ENCODE measurements at regions not wholly inside any gene's neighbourhood (a gene's known extent, or its start where the extent isn't known, plus 50 kb on each side); places are given as distances from the start of the nearest gene placed in this dataset.

DNA sequence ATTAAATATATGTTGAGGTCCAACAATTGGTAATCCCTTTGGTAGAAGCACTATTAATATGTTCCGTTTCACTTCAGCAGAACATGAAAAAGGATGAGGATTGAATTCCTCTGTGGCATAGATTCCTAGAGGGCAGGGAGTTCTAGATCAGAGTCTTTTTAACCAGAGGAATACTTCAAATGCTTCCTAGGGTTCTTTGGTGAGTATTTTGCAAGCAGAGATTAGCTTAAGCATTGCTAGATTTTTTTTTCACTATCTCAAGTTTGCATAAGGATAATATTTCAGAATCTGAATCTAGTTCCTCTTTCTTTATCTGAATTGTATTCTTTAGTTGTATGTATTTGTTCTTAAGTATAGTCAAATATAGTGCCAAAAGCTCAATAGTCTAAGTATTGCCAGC is 116.6 kb upstream of the ADAMTSL1 start:
- no peak overlapping the region for H3K4me3 ChIP-seq (ENCODE audit: low read depth, low read length)
- TF ChIP-seq, protein P1, sequence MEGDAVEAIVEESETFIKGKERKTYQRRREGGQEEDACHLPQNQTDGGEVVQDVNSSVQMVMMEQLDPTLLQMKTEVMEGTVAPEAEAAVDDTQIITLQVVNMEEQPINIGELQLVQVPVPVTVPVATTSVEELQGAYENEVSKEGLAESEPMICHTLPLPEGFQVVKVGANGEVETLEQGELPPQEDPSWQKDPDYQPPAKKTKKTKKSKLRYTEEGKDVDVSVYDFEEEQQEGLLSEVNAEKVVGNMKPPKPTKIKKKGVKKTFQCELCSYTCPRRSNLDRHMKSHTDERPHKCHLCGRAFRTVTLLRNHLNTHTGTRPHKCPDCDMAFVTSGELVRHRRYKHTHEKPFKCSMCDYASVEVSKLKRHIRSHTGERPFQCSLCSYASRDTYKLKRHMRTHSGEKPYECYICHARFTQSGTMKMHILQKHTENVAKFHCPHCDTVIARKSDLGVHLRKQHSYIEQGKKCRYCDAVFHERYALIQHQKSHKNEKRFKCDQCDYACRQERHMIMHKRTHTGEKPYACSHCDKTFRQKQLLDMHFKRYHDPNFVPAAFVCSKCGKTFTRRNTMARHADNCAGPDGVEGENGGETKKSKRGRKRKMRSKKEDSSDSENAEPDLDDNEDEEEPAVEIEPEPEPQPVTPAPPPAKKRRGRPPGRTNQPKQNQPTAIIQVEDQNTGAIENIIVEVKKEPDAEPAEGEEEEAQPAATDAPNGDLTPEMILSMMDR (conservative IDR thresholded peaks at IDR 0.05; ENCODE audit: low read depth, low read length), result no peak
- no peak for DNase-seq (ENCODE audit: low read depth)

DNA sequence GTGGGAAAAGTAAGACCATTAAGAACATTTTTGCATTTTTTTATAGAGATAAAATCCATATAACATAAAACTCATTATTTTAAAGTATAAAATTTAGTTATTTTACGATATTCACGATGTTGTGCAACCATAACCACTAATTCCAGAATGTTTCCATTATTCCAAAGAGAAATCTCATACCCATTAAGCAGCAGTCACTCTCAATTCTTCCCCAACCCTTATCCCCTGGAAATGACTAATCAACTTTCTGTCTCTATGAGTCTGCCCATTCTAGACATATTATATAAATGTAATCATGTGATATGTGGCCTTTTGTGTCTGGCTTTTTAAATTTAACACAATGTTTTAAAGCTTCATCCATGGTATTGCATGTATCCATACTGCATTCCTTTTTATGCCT is 115.6 kb upstream of the ADAMTSL1 start:
- H3K4me3 ChIP-seq (ENCODE audit: low read depth, low read length), result no peak overlapping the region
- TF ChIP-seq, protein P1 (conservative IDR thresholded peaks at IDR 0.05; ENCODE audit: low read depth, low read length), result no peak
- DNase-seq (ENCODE audit: low read depth), result no peak

DNA sequence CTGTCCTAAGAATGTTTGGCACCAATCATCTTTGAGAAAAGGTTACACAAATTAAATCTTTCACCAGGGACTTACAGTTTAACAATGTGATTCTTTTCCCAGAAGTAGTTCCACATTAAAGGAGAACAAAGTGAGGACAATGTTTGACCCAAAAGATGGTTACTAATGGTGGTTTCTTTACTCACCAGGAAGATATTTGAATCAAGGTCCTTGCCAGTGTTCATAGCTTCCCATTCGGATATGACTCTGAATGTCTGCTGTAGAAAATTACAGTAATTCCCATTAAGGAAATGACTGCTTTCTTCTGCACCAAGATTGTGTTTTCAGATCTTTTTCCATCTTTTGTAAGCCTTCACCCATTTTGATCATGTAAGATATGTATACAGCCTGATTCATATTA is 114.6 kb upstream of the ADAMTSL1 start:
- TF ChIP-seq, protein P1 (conservative IDR thresholded peaks at IDR 0.05; ENCODE audit: low read depth, low read length), result no peak
- no peak overlapping the region for H3K4me3 ChIP-seq (ENCODE audit: low read depth, low read length)
- DNase-seq (ENCODE audit: low read depth), result no peak

DNA sequence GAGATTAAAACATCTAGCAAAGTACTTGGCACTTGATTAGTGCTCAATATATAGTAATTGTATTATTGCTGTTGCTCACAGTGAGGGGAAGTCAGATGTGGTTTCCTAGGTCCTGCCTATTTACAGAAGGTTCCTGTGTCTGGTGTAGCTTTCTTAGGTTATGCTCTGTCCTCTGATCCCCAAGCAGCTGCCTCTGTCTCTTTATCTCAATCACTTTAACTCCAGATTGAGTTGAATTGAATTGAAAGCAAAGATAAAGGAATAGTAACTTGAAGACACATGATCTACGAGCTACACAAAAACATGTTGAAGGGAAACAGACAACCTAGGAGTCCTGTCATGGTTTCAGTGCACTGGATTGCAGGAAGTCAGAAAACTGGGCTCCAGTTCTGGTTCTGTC is 113.9 kb upstream of the ADAMTSL1 start:
- no peak for DNase-seq (ENCODE audit: low read depth)
- TF ChIP-seq, protein P1 (conservative IDR thresholded peaks at IDR 0.05; ENCODE audit: low read depth, low read length), result no peak
- H3K4me3 ChIP-seq (ENCODE audit: low read depth, low read length), result no peak overlapping the region

DNA sequence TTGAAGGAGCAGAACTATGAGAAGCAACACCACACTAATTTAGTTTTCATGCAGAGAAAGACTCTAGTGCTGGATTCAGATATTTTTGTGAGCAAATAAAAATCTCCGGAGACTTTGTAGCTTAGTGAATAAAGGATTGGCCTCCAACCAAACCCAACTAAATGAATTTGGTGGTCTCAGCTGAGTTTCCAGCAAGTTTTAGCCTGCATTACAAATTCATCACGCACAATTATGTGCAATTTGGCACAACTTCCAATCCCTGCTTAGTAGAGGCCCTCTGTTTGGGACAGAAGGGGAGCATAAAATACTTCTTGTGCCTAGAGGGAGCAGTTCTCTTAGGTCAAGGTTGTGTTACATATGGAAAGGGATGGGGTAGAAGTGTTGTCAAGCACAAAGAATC is 112.3 kb upstream of the ADAMTSL1 start:
- TF ChIP-seq, protein P1 (conservative IDR thresholded peaks at IDR 0.05; ENCODE audit: low read depth, low read length), result no peak
- DNase-seq (ENCODE audit: low read depth), result no peak
- no peak overlapping the region for H3K4me3 ChIP-seq (ENCODE audit: low read depth, low read length)

DNA sequence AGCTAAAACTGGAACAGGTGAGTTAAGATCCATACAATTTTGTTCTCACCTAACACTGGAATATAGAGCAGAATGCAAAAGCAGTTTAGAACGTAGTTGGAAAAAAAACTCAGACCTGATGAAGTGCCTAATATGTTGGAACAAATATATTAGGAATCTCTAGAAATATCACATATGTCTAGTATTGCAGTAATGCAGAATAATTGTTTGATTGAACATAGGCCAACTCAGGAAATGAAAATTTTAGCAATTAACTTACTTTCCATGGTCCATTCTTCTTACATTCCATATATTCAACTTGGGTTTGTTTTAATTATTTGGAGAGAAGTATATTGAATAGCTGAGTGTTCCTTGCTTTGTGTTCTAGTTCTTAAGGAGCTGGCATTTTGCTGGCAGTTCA is 111.8 kb upstream of the ADAMTSL1 start:
- TF ChIP-seq, protein P1 (conservative IDR thresholded peaks at IDR 0.05; ENCODE audit: low read depth, low read length), result no peak
- DNase-seq (ENCODE audit: low read depth), result no peak
- no peak overlapping the region for H3K4me3 ChIP-seq (ENCODE audit: low read depth, low read length)

DNA sequence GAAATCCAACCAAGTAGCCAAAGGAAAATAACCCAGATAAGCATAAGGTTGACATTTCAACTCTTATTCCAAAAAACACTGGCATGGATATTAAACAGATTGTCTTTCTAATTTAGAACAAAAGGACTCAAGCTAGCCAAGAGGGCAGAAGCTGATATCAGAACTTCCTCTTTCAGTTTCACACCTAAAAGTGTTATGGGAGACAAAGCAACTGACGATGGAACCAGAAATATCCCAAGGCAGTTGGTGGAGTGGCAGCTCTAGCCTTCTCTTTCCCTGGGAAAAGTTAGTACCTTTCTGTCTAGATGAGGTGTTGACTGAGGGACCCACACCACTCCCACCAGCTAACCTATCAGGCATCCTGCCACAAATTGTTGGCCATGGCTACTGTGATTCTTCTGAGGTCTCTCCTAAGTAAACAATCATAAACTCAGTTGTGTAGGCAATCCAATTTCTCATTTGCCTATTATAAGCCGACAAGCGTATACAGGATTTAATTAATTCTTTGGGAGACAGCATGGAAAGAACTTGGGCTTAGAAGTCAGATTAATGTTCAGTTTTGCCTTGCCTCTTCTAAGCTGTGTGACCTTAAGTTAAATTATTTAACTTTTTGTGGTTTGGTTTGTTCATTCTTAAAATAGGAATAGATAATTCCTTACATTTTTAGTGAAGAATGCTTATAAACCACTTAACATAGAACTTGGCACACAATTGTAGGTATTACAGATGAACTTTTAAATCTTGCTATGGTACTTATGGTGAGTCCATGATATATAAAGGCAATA is 110.9 kb upstream of the ADAMTSL1 start:
- TF ChIP-seq, protein P1 (conservative IDR thresholded peaks at IDR 0.05; ENCODE audit: low read depth, low read length), result no peak
- H3K4me3 ChIP-seq (ENCODE audit: low read depth, low read length), result no peak overlapping the region
- no peak for DNase-seq (ENCODE audit: low read depth)

Data from epithelial cell of proximal tubule (primary cell).